ENCODE measurements at regions not wholly inside any gene's neighbourhood (a gene's known extent, or its start where the extent isn't known, plus 50 kb on each side); places are given as distances from the start of the nearest gene placed in this dataset.
"Not testable (repeated sequence)": the region's sequence is repeated elsewhere in the genome, so short reads cannot be mapped to it uniquely, and the experiment has no call there.

DNA sequence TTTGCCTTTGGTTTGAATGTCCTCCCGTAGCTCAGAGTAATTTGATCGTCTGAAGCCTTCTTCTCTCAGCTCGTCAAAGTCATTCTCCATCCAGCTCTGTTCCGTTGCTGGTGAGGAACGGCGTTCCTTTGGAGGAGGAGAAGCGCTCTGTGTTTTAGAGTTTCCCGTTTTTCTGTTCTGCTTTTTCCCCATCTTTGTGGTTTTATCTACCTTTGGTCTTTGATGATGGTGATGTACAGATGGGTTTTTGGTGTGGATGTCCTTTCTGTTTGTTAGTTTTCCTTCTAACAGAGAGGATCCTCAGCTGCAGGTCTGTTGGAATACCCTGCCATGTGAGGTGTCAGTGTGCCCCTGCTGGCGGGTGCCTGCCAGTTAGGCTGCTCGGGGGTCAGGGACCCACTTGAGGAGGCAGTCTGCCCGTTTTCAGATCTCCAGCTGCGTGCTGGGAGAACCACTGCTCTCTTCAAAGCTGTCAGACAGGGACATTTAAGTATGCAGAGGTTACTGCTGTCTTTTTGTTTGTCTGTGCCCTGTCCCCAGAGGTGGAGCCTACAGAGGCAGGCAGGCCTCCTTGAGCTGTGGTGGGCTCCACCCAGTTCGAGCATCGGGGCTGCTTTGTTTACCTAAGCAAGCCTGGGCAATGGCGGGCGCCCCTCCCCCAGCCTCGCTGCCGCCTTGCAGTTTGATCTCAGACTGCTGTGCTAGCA, 66.8 kb upstream of the IZUMO1R start:
- not testable (repeated sequence) for H3K23me2 ChIP-seq (ENCODE audit: low read depth, low read length); H3K4ac ChIP-seq (replicated peaks; ENCODE audit: insufficient read length, low read depth, low read length); H3K14ac ChIP-seq (ENCODE audit: insufficient read length); H3K9ac ChIP-seq (replicated peaks in 1 of 4; ENCODE audit: extremely low read depth in 1 of 4, low read depth in 3 of 4, low read length in 3 of 4); H4K8ac ChIP-seq (ENCODE audit: extremely low read depth, insufficient read depth, low read length); FAIRE-seq; H3K27me3 ChIP-seq (replicated peaks in 1 of 4; ENCODE audit: control insufficient read depth in 3 of 4, extremely low read depth in 1 of 4, insufficient read depth in 3 of 4, low read length in 3 of 4); H2AK5ac ChIP-seq (ENCODE audit: low read depth, low read length); H3K79me2 ChIP-seq (ENCODE audit: control insufficient read depth in 1 of 2, insufficient read depth in 2 of 2, low read length in 2 of 2); H4K5ac ChIP-seq (ENCODE audit: insufficient read length, low read depth, low read length); H3K56ac ChIP-seq (replicated peaks; ENCODE audit: insufficient read length, low read depth, low read length); H3K27ac ChIP-seq (ENCODE audit: low read depth, low read length); H2BK15ac ChIP-seq (ENCODE audit: low read length); H3K23ac ChIP-seq (ENCODE audit: insufficient read length); H2BK120ac ChIP-seq (replicated peaks; ENCODE audit: low read depth, low read length); H4K91ac ChIP-seq (replicated peaks; ENCODE audit: insufficient read length, low read length); H4K20me1 ChIP-seq (replicated peaks in 1 of 2; ENCODE audit: control insufficient read depth in 1 of 2, insufficient read depth in 2 of 2, low read length in 2 of 2); H3K36me3 ChIP-seq (ENCODE audit: control insufficient read depth in 2 of 4, insufficient read depth in 4 of 4, low read length in 3 of 4); H3K9me3 ChIP-seq (ENCODE audit: insufficient read depth in 2 of 2, low read depth in 1 of 2, low read length in 1 of 2); H3K79me1 ChIP-seq (ENCODE audit: low read depth, low read length); H3K4me1 ChIP-seq (replicated peaks in 1 of 4; ENCODE audit: control insufficient read depth in 3 of 4, insufficient read depth in 4 of 4, low read length in 3 of 4)
- TF ChIP-seq, protein P1, sequence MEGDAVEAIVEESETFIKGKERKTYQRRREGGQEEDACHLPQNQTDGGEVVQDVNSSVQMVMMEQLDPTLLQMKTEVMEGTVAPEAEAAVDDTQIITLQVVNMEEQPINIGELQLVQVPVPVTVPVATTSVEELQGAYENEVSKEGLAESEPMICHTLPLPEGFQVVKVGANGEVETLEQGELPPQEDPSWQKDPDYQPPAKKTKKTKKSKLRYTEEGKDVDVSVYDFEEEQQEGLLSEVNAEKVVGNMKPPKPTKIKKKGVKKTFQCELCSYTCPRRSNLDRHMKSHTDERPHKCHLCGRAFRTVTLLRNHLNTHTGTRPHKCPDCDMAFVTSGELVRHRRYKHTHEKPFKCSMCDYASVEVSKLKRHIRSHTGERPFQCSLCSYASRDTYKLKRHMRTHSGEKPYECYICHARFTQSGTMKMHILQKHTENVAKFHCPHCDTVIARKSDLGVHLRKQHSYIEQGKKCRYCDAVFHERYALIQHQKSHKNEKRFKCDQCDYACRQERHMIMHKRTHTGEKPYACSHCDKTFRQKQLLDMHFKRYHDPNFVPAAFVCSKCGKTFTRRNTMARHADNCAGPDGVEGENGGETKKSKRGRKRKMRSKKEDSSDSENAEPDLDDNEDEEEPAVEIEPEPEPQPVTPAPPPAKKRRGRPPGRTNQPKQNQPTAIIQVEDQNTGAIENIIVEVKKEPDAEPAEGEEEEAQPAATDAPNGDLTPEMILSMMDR (IDR thresholded peaks at IDR 0.05; ENCODE audit: control extremely low read depth in 1 of 3, insufficient read depth in 1 of 3, low read depth in 1 of 3, low read length in 3 of 3), result peak; percentile 34 to 49 (median 48); a peak in 3 of 4 replicates
- TF ChIP-seq ASH2L (IDR thresholded peaks at IDR 0.05; ENCODE audit: low read length) (peak; percentile 76), RBBP5 (IDR thresholded peaks at IDR 0.05; ENCODE audit: borderline replicate concordance, low read depth, low read length) (peak; percentile 84; the same call in 1 of the 2 replicates), KDM4A (IDR thresholded peaks at IDR 0.05; ENCODE audit: low read depth, low read length, severe bottlenecking) (peak; percentile 7), NANOG (IDR thresholded peaks at IDR 0.05; ENCODE audit: insufficient read depth, low read depth, low read length, poor library complexity, severe bottlenecking) (peak; percentile 6), RAD21 (IDR thresholded peaks at IDR 0.05 in 1 of 2, conservative IDR thresholded peaks at IDR 0.05 in 1 of 2; ENCODE audit: low read depth in 2 of 2, low read length in 2 of 2) (peak; percentile 37 to 40; a peak in 3 of 4 replicates), CHD2 (IDR thresholded peaks at IDR 0.05; ENCODE audit: low read length) (0 out of 2 replicates have a peak, but pooled peaks have one; percentile 11), TAF1 (IDR thresholded peaks at IDR 0.05; ENCODE audit: low read depth, low read length) (0 out of 2 replicates have a peak, but pooled peaks have one; percentile 15)
- H2BK20ac ChIP-seq (ENCODE audit: low read length), result 0 out of 2 replicates have a peak overlapping the region, but pooled peaks have one; percentile 1
- H2BK5ac ChIP-seq (ENCODE audit: low read depth, low read length), result peak overlapping the region; percentile 55; the same call in 1 of the 2 replicates
- POLR2A ChIA-PET (ENCODE audit: partially characterized antibody), result interaction anchor here (0.6 to 1.9 kb wide), 11 partner anchors 10 to 496 kb away, joined by 3 to 9 read pairs (median 4); partner anchors contain the start of genes C11orf54, PANX1 and TAF1D
- 76% methylated on average over 18 of the region's 18 CpGs; no CpG with 5 or more reads in 1 of the 2 experiments for WGBS, 2 experiments (ENCODE audit: extremely low coverage in 1 of 2, insufficient coverage in 1 of 2, insufficient read length in 1 of 2, insufficient replicate concordance in 2 of 2, low coverage in 1 of 2, low lambda C conversion rate in 2 of 2, missing lambda C conversion rate in 1 of 2)
- DNase-seq (ENCODE audit: low read depth in 1 of 2, low spot score in 2 of 2), result peak; percentile 21 to 99
- H2BK12ac ChIP-seq (ENCODE audit: low read depth, low read length), result peak overlapping the region; percentile 56; the same call in 1 of the 2 replicates
- peak overlapping the region in 1 of 4 experiments; percentile 24; a peak in 1 of 8 replicates for H3K4me3 ChIP-seq (ENCODE audit: extremely low read depth in 1 of 4, insufficient read depth in 2 of 4, low read depth in 3 of 4, low read length in 4 of 4)
- CTCF ChIA-PET (ENCODE audit: partially characterized antibody), result interaction anchor here (0.6 to 2.5 kb wide), 38 partner anchors 10 to 526 kb away, joined by 3 to 65 read pairs (median 4); partner anchors contain the start of genes C11orf97, IZUMO1R and PANX1
- H3K4me2 ChIP-seq (ENCODE audit: insufficient read depth in 1 of 2, low read depth in 2 of 2, low read length in 2 of 2), result peak overlapping the region; percentile 38 to 56; a peak in 3 of 4 replicates
- 0 out of 2 replicates have a peak overlapping the region, but pooled peaks have one; percentile 56 for H3K18ac ChIP-seq (ENCODE audit: extremely low read depth, low read length)
- H2AFZ ChIP-seq (ENCODE audit: low read length), result peak overlapping the region; percentile 80; the same call in 1 of the 2 replicates
